ENCODE measurements at regions not wholly inside any gene's neighbourhood (a gene's known extent, or its start where the extent isn't known, plus 50 kb on each side); places are given as distances from the start of the nearest gene placed in this dataset.
"Not testable (repeated sequence)": the region's sequence is repeated elsewhere in the genome, so short reads cannot be mapped to it uniquely, and the experiment has no call there.

DNA sequence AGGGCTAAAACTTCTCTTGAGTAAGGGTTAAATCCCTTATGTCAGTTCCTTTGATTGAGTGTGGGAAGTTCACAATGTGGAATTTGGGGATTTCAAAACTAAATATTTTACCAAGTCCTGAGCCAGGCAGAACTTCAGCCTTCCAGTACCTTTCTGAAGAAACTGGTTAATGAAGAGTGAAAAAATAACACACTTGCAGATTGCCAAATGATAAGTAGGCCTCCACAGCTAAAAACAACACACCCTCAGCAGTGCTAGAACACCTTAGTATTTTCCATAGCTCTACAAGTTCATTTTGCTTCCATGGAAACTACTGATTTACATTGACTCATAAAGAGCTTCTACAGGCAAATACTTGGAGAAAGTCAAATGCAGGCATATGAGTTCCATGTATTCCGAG is 326.8 kb downstream of the ZNF674 start:
- Histone ChIP-seq H3K27me3 (ENCODE audit: insufficient read depth, low read length) (no peaks in the 10 kb centered on the region), H3K4me3 (ENCODE audit: low read length) (no peak overlapping the region), H3K36me3 (ENCODE audit: insufficient read depth, low read depth, low read length) (no peaks in the 10 kb centered on the region), H3K9me3 (ENCODE audit: insufficient read depth, low read depth, low read length) (no peaks in the 10 kb centered on the region), H3K4me1 (ENCODE audit: insufficient read depth, low read length) (no peaks in the 10 kb centered on the region; the same call in 1 of the 2 replicates), H3K9ac (ENCODE audit: low read depth, low read length) (no peak overlapping the region), H3K27ac (ENCODE audit: low read length) (no peak overlapping the region)

DNA sequence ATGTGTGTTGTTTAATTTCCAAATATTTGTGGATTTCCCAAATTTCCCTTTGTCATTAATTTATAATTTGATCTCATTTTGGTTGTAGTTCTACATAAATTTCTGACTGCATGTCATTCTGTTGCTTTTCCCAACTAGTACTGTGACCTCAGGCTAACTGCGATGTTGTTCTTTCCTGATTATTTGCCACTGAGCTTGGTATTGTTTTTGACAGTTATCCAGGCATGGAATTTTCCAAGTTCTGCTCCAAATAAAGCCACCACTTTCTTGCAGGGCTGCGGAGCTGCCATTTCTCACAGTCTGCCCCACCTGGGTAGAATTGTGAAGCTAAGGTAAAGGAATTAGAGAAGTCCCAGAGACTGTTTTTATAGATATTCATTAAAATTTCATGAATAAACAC is 328.8 kb downstream of the ZNF674 start:
- no peaks in the 10 kb centered on the region; the same call in 1 of the 2 replicates for H3K4me1 ChIP-seq (ENCODE audit: insufficient read depth, low read length)
- H3K4me3 ChIP-seq (ENCODE audit: low read length) = no peak overlapping the region
- H3K9me3 ChIP-seq (ENCODE audit: insufficient read depth, low read depth, low read length) = no peaks in the 10 kb centered on the region
- no peak overlapping the region for H3K9ac ChIP-seq (ENCODE audit: low read depth, low read length)
- no peak overlapping the region for H3K27ac ChIP-seq (ENCODE audit: low read length)
- H3K27me3 ChIP-seq (ENCODE audit: insufficient read depth, low read length) = no peaks in the 10 kb centered on the region
- H3K36me3 ChIP-seq (ENCODE audit: insufficient read depth, low read depth, low read length) = no peaks in the 10 kb centered on the region

DNA sequence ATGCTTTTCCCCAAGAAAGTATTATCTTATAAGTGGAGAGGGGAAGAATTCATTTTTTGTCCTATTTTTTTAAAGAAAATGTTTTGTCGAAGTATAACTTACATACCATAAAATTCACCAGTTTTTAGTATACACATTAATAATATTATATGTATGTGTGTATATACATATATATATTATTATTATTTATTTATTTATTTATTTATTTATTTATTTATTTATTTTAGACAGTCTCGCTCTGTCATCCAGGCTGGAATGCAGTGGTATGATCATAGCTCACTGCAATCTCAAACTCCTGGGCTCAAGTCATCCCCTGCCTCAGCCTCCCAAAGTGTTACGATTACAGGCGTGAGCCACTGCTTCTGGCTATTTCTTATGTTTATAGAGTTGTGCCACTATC is 334.1 kb downstream of the ZNF674 start:
- no peak overlapping the region for H3K4me3 ChIP-seq (ENCODE audit: low read length)
- no peak overlapping the region for H3K9ac ChIP-seq (ENCODE audit: low read depth, low read length)
- H3K36me3 ChIP-seq (ENCODE audit: insufficient read depth, low read depth, low read length) = no peaks in the 10 kb centered on the region
- no peak overlapping the region for H3K27ac ChIP-seq (ENCODE audit: low read length)
- H3K9me3 ChIP-seq (ENCODE audit: insufficient read depth, low read depth, low read length) = no peaks in the 10 kb centered on the region
- no peaks in the 10 kb centered on the region for H3K27me3 ChIP-seq (ENCODE audit: insufficient read depth, low read length)
- no peaks in the 10 kb centered on the region for H3K4me1 ChIP-seq (ENCODE audit: insufficient read depth, low read length)

DNA sequence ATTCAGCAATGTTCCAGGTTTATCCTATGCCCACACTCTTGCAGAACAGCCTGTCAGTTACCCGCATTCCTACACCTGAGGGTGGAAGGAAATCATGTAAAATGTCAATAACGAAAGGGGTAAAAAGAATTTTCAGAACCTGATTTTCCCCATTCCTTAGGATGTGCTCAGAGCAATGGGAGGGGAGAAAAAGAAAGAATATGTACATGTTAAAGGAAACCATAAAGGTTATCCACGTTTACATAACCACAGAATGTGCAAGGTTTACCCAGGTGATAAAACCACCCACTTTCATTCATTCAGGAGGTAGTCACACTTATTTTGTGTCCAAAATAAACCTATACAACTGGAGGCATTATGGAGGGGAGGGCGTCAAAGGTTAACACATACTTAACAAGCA is 335.5 kb downstream of the ZNF674 start:
- H3K27me3 ChIP-seq (ENCODE audit: insufficient read depth, low read length) = no peaks in the 10 kb centered on the region
- H3K4me3 ChIP-seq (ENCODE audit: low read length) = no peak overlapping the region
- H3K9me3 ChIP-seq (ENCODE audit: insufficient read depth, low read depth, low read length) = no peaks in the 10 kb centered on the region
- H3K36me3 ChIP-seq (ENCODE audit: insufficient read depth, low read depth, low read length) = no peaks in the 10 kb centered on the region
- H3K9ac ChIP-seq (ENCODE audit: low read depth, low read length) = no peak overlapping the region
- H3K27ac ChIP-seq (ENCODE audit: low read length) = no peak overlapping the region
- no peaks in the 10 kb centered on the region for H3K4me1 ChIP-seq (ENCODE audit: insufficient read depth, low read length)

DNA sequence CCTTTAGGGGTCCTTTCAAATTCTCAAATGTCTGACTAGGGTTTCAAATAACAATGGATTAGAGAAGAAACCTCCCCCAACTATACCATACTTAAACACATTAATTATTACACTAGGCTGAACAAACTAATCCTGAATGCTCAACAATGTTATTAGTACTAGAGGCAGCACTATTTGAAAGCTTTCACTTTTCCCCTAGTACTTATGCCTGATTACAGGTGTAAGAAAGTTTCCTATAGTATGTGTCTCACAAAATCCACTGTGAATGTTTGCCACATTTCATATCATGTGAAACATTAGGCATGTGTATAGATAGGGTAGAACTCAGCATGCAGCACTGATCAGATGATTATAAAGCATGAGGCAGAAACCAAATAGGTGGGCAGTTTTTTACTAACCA is 336.2 kb downstream of the ZNF674 start:
- Histone ChIP-seq H3K27ac (ENCODE audit: low read length) (no peak overlapping the region), H3K27me3 (ENCODE audit: insufficient read depth, low read length) (no peaks in the 10 kb centered on the region), H3K4me1 (ENCODE audit: insufficient read depth, low read length) (no peaks in the 10 kb centered on the region), H3K9me3 (ENCODE audit: insufficient read depth, low read depth, low read length) (no peaks in the 10 kb centered on the region), H3K4me3 (ENCODE audit: low read length) (no peak overlapping the region), H3K36me3 (ENCODE audit: insufficient read depth, low read depth, low read length) (no peaks in the 10 kb centered on the region), H3K9ac (ENCODE audit: low read depth, low read length) (no peak overlapping the region)

DNA sequence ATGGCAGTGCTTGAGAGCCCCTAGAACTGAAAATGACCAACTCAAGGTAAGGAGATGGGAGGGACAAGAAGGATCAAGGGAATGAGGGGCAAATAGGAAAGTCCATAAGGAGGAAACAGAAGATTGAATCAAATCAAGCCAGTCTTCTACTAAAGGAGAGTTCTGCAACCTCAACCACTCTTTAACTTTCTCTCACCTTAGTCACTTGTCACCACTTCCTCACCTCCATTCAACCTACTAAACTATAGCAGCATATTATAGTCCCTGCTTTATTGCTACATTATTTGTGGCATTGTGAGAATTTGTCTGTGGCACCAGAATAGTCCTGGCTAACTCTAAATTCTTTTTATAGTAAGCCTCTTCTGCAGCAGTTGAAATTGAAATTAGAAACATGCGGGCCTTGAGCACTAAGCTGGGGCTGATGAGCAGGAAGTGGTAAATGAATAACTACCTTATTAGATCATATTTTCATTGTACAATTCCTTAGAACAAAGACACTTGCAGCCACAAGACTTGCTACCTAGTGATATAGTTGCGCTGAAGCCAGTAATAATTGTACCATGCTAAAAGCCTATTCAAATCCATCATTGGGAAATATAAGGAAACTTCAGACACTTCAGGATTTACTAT is 336.9 kb downstream of the ZNF674 start:
- H3K27ac ChIP-seq (ENCODE audit: low read length) = no peak overlapping the region
- no peaks in the 10 kb centered on the region for H3K27me3 ChIP-seq (ENCODE audit: insufficient read depth, low read length)
- no peaks in the 10 kb centered on the region for H3K9me3 ChIP-seq (ENCODE audit: insufficient read depth, low read depth, low read length)
- no peaks in the 10 kb centered on the region for H3K36me3 ChIP-seq (ENCODE audit: insufficient read depth, low read depth, low read length)
- H3K4me3 ChIP-seq (ENCODE audit: low read length) = no peak overlapping the region
- H3K4me1 ChIP-seq (ENCODE audit: insufficient read depth, low read length) = no peaks in the 10 kb centered on the region
- no peak overlapping the region for H3K9ac ChIP-seq (ENCODE audit: low read depth, low read length)

DNA sequence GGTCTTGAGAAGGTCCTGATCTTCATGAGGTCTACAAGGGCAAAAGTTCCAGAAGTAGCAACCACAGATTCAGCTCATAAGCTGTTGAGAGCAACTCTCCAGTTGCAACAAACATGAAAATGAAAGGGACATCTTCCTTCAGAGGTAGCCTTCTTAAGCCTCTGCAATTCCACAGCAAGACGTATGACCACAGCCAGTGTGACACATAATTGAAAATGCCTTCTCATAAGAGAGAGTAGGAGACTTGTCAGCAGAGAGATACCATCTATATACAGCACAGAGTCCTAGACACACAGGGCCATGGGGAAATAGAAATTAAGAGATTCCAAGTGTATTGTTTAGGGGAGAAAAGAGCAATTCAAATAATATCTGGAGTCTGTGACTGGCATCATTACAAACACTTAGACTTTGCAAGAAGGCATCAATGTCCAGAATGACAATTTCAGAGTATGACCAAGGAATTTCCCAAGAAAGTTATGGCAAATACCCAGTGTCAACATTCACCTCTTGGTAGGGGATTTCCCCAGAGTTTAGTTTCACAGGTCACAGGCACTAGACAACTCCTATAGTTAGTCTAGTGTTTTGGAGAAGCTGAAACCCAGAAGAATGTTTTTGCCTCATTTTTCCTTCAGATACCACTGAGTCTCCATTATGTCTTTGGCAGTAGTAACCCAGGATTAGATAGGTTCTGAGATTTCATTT is 340.3 kb downstream of the ZNF674 start:
- no peak overlapping the region for H3K9ac ChIP-seq (ENCODE audit: low read depth, low read length)
- no peaks in the 10 kb centered on the region for H3K36me3 ChIP-seq (ENCODE audit: insufficient read depth, low read depth, low read length)
- H3K27ac ChIP-seq (ENCODE audit: low read length) = no peak overlapping the region
- H3K9me3 ChIP-seq (ENCODE audit: insufficient read depth, low read depth, low read length) = no peaks in the 10 kb centered on the region
- no peaks in the 10 kb centered on the region for H3K4me1 ChIP-seq (ENCODE audit: insufficient read depth, low read length)
- H3K27me3 ChIP-seq (ENCODE audit: insufficient read depth, low read length) = no peaks in the 10 kb centered on the region
- no peak overlapping the region for H3K4me3 ChIP-seq (ENCODE audit: low read length)

DNA sequence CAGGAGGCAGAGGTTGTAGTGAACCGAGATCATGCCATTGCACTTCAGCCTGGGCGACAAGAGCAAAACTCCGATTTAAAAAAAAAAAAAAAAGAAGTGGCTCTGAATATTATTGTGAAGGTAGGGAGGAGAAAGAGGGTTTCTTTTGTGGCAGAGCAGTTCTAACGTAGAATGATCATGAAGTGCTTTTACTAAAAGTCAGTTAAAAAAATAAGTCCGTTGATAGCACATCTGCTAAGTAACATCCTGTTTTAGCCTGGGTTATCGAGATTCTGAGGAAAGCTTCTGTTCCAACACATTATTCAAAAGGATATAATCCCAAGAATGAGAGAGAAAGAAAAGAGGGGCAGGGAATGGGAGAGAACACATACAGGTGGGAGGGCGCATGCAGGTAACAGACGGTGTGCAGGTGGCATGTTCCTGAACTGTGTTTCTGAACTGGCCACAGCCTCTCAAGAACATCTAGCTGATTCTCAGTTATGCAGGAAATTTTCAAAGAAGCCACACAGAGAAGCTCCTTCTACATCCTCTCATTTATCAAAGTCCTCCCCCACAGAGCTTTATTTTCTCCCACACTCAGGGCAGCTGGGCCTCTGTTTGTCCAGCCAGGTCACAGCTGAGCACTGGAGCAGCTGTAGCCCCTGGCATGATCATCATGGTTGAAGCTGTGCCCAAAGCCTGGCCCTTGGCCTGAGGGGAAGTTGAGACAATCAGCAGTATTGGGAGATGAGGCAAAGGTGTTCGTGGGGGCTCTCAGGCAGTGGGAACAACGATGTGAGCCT is 342.3 kb downstream of the ZNF674 start:
- Histone ChIP-seq H3K36me3 (ENCODE audit: insufficient read depth, low read depth, low read length) (no peaks in the 10 kb centered on the region), H3K27me3 (ENCODE audit: insufficient read depth, low read length) (no peaks in the 10 kb centered on the region), H3K4me1 (ENCODE audit: insufficient read depth, low read length) (no peaks in the 10 kb centered on the region), H3K27ac (ENCODE audit: low read length) (no peak overlapping the region), H3K4me3 (ENCODE audit: low read length) (no peak overlapping the region), H3K9ac (ENCODE audit: low read depth, low read length) (no peak overlapping the region), H3K9me3 (ENCODE audit: insufficient read depth, low read depth, low read length) (no peaks in the 10 kb centered on the region)

DNA sequence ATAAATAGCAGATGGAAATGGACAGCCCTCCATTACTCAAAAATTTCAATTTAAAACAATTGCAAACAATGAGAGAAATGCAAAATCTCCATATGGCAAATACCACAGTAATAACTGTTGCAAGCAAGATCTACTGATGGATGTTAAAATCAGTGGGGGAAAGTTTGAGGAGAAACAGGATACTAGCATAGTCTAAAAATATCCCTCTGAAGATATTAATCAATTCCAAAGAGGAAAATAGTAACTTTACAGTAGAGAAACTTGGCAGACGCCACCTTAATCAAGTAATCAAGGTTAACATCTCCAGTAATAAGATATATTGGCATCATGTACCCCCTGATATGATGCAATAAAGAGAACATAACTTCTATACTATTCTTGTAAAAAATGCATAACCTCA is 344.8 kb downstream of the ZNF674 start:
- Histone ChIP-seq H3K9ac (ENCODE audit: low read depth, low read length) (no peak overlapping the region), H3K36me3 (ENCODE audit: insufficient read depth, low read depth, low read length) (no peaks in the 10 kb centered on the region), H3K27me3 (ENCODE audit: insufficient read depth, low read length) (no peaks in the 10 kb centered on the region), H3K4me3 (ENCODE audit: low read length) (no peak overlapping the region), H3K4me1 (ENCODE audit: insufficient read depth, low read length) (no peaks in the 10 kb centered on the region), H3K9me3 (ENCODE audit: insufficient read depth, low read depth, low read length) (no peaks in the 10 kb centered on the region), H3K27ac (ENCODE audit: low read length) (no peak overlapping the region)

DNA sequence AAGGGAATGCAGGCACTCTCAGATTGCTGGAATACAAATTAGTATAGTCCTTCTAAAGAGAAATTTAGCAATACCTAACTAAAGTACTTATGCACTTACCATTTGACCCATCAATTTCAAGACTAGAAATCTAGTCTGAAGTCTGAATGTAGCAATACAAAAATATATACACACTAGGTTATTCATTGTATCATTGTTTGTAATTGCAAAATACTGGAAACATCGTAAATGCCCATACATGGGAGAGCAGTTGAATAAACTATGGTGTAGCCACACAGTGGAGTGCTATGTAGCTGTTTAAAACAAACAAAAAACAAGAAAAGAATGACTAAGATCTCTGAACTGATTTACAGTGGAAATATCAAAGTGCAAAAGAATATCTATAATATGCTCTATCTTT is 346.4 kb downstream of the ZNF674 start:
- no peaks in the 10 kb centered on the region for H3K27me3 ChIP-seq (ENCODE audit: insufficient read depth, low read length)

DNA sequence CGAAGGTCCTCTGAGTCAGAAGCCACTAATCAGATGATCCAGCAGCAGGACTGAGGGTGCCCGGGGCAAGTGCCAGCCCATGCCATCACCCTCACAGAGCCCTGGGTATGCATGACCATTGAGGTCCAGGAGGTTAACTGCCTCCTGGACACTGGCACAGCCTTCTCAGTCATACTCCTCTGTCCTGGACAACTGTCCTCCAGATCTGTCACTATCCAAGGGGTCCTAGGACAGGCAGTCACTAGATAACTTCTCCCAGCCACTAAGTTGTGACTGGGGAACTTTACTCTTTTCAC is 358.5 kb downstream of the ZNF674 start:
- not testable (repeated sequence) for H3K4me1 ChIP-seq (ENCODE audit: insufficient read depth, low read length); H3K9ac ChIP-seq (ENCODE audit: low read depth, low read length); H3K9me3 ChIP-seq (ENCODE audit: insufficient read depth, low read depth, low read length); H3K36me3 ChIP-seq (ENCODE audit: insufficient read depth, low read depth, low read length); H3K27ac ChIP-seq (ENCODE audit: low read length); H3K27me3 ChIP-seq (ENCODE audit: insufficient read depth, low read length); H3K4me3 ChIP-seq (ENCODE audit: low read length)

More for the DNA sequence above, 346.4 kb downstream of the ZNF674 start:
- H3K27ac ChIP-seq (ENCODE audit: low read length) = no peak overlapping the region
- no peaks in the 10 kb centered on the region for H3K36me3 ChIP-seq (ENCODE audit: insufficient read depth, low read depth, low read length)
- no peaks in the 10 kb centered on the region for H3K4me1 ChIP-seq (ENCODE audit: insufficient read depth, low read length)
- H3K4me3 ChIP-seq (ENCODE audit: low read length) = no peak overlapping the region
- no peak overlapping the region for H3K9ac ChIP-seq (ENCODE audit: low read depth, low read length)
- no peaks in the 10 kb centered on the region for H3K9me3 ChIP-seq (ENCODE audit: insufficient read depth, low read depth, low read length)
